ENCODE measurements at regions not wholly inside any gene's neighbourhood (a gene's known extent, or its start where the extent isn't known, plus 50 kb on each side); places are given as distances from the start of the nearest gene placed in this dataset.

- no peak for TF ChIP-seq CTCF (IDR thresholded peaks at IDR 0.05; ENCODE audit: insufficient read depth, low read length, poor library complexity, severe bottlenecking)
- TF ChIP-seq EZH2phosphoT487 (conservative IDR thresholded peaks at IDR 0.05; ENCODE audit: low read length), result no peak
Measured at GRCh38 chr9:97781902-97782301, 71.1 kb upstream of the FOXE1 start.
